Medulla oblongata (tissue), 1 donor: ENCODE measurements at regions not wholly inside any gene's neighbourhood (a gene's known extent, or its start where the extent isn't known, plus 50 kb on each side); places are given as distances from the start of the nearest gene placed in this dataset.

ENCODE experiments used
- DNase-seq: peaks from one replicate; pipeline ENCODE4 v3.0.0-alpha.2; 2015; ENCODE audit errors: extremely low spot score

- DNase-seq = no peak
These were observed 66.0 kb upstream of the ZFAND5 start for GRCh38 chr9:72431036-72431435.

GRCh38 chr9:72428329-72428728 lies 63.3 kb upstream of the ZFAND5 start:
- no peak for DNase-seq

- DNase-seq = no peak
These were observed 62.8 kb upstream of the ZFAND5 start for GRCh38 chr9:72427801-72428200.

GRCh38 chr9:72424131-72424530 lies 59.1 kb upstream of the ZFAND5 start:
- peak; percentile 66 for DNase-seq

- DNase-seq = no peak
These were observed 57.2 kb upstream of the ZFAND5 start for GRCh38 chr9:72422214-72422613.

GRCh38 chr9:72420783-72421182 lies 55.8 kb upstream of the ZFAND5 start:
- DNase-seq = no peak

- DNase-seq = no peak
These were observed 50.9 kb upstream of the ZFAND5 start for GRCh38 chr9:72415948-72416347.

- DNase-seq = no peak
These were observed 50.2 kb upstream of the ZFAND5 start for GRCh38 chr9:72415163-72415562.
